K562 (cell line): ENCODE measurements at regions not wholly inside any gene's neighbourhood (a gene's known extent, or its start where the extent isn't known, plus 50 kb on each side); places are given as distances from the start of the nearest gene placed in this dataset.
"Not testable (repeated sequence)": the region's sequence is repeated elsewhere in the genome, so short reads cannot be mapped to it uniquely, and the experiment has no call there.

Experiments used
- NBN ChIP-seq: fragments of 450-650 bp; IDR thresholded peaks from 2 replicates; pipeline ENCODE4 v1.6.1; 2016; ENCODE audit warnings: low read depth, mild to moderate bottlenecking
- NR3C1 ChIP-seq: sonication (generic); formaldehyde crosslinking; IDR thresholded peaks from 2 replicates; pipeline ENCODE4 v1.8.1; 2022; ENCODE audit warnings: missing genetic modification reagents
- POLR2A ChIP-seq: fragments of 450-650 bp; conservative IDR thresholded peaks from 2 replicates; pipeline ENCODE4 v1.6.1; 2016
- TAF15 ChIP-seq: fragments of 200-400 bp; formaldehyde crosslinking; IDR thresholded peaks from 2 replicates; pipeline ENCODE4 v1.6.1; 2017; ENCODE audit warnings: mild to moderate bottlenecking, low read depth, low read length, moderate library complexity
- TF ChIP-seq, protein P1 (sequence below), 3 experiments: IDR thresholded peaks in 2 of 3; conservative IDR thresholded peaks in 1 of 3; 2 replicates each; pipeline ENCODE4 v1.5.1; 2011 to 2012; ENCODE audit warnings: low read length in 3 of 3, mild to moderate bottlenecking in 3 of 3, control low read depth in 2 of 3, improper control_type of control experiment in 1 of 3, inconsistent platforms in 1 of 3, low read depth in 1 of 3, mixed read lengths in 1 of 3, moderate library complexity in 1 of 3; ENCODE audit not compliant: insufficient read depth in 2 of 3

DNA sequence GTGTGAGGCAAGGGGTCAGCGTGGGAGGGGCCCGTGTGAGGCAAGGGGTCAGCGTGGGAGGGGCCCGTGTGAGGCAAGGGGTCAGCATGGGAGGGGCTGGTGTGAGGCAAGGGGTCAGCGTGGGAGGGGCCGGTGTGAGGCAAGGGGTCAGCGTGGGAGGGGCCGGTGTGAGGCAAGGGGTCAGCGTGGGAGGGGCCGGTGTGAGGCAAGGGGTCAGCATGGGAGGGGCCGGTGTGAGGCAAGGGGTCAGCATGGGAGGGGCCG lies 119.2 kb downstream of the SEPTIN14 start:
- TF ChIP-seq, protein P1, sequence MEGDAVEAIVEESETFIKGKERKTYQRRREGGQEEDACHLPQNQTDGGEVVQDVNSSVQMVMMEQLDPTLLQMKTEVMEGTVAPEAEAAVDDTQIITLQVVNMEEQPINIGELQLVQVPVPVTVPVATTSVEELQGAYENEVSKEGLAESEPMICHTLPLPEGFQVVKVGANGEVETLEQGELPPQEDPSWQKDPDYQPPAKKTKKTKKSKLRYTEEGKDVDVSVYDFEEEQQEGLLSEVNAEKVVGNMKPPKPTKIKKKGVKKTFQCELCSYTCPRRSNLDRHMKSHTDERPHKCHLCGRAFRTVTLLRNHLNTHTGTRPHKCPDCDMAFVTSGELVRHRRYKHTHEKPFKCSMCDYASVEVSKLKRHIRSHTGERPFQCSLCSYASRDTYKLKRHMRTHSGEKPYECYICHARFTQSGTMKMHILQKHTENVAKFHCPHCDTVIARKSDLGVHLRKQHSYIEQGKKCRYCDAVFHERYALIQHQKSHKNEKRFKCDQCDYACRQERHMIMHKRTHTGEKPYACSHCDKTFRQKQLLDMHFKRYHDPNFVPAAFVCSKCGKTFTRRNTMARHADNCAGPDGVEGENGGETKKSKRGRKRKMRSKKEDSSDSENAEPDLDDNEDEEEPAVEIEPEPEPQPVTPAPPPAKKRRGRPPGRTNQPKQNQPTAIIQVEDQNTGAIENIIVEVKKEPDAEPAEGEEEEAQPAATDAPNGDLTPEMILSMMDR (IDR thresholded peaks at IDR 0.05 in 2 of 3, conservative IDR thresholded peaks at IDR 0.05 in 1 of 3; ENCODE audit: insufficient read depth in 2 of 3, low read depth in 1 of 3, low read length in 3 of 3): not testable (repeated sequence)
- not testable (repeated sequence) for TF ChIP-seq TAF15; NR3C1 (CRISPR knock-in tag); POLR2A; NBN
